K562 (cell line): ENCODE measurements at regions not wholly inside any gene's neighbourhood (a gene's known extent, or its start where the extent isn't known, plus 50 kb on each side); places are given as distances from the start of the nearest gene placed in this dataset.

Source experiments
- ATAC-seq: fragments of 200-7000 bp; cut with Tn5 transposase; 3 replicates; pipeline ENCODE4 v1.9.1; 2020; ENCODE audit warnings: moderate library complexity
- BruUV-seq: library from RNA; stranded (reverse); fragments of 400-500 nt; replicated peaks from 2 replicates; lab custom pipeline; 2021; lab: Mats Ljungman, UMichigan
- CTCF ChIA-PET: fragments of 300-600 bp; formaldehyde crosslinking; extraction: SDS; loops from one replicate; lab custom pipeline; 2021; ENCODE audit warnings: low intra/inter-chr PET ratio; lab: Yijun Ruan, JAX
- POLR2A ChIA-PET: fragments of 300-600, 350-650 bp; sonication (Branson Sonifier 250); formaldehyde crosslinking; extraction: SDS; loops from one replicate; lab custom pipeline; 2021; ENCODE audit warnings: antibody characterized with exemption, inconsistent platforms; lab: Yijun Ruan, JAX
- DNase-seq, 4 experiments: peaks; one replicate each; pipeline versions ENCODE4 v3.0.0 to v3.0.0-alpha.2; 2011 to 2018; ENCODE audit warnings: low spot score in 3 of 4, mixed read lengths in 3 of 4; ENCODE audit errors: extremely low read depth in 1 of 4
- FAIRE-seq: peaks from 2 replicates; lab custom pipeline; 2011; peaks lifted over from hg19 to GRCh38; lab: Jason Lieb, UNC
- H2AFZ ChIP-seq: 2 replicates; pipeline ENCODE4 v1.6.0; 2011; ENCODE audit warnings: low read depth, low read length, control low read depth, inconsistent platforms
- H3K27ac ChIP-seq: fragments of 200-600 bp; 3 replicates; pipeline ENCODE4 v1.8.0; 2011; ENCODE audit warnings: low read depth, mild to moderate bottlenecking, control low read depth, inconsistent platforms, low read length, moderate library complexity, mixed read lengths; ENCODE audit errors: extremely low read depth
- H3K27me3 ChIP-seq, 2 experiments: fragments of 300-600 bp in 1 of 2; 2 replicates in 1 of 2; 3 replicates in 1 of 2; pipeline versions ENCODE4 v1.6.0 to v1.8.0; 2011; ENCODE audit warnings: inconsistent platforms in 2 of 2, low read length in 2 of 2, mild to moderate bottlenecking in 1 of 2, mixed read lengths in 1 of 2, moderate library complexity in 1 of 2; ENCODE audit not compliant: control insufficient read depth in 2 of 2, insufficient read depth in 2 of 2
- H3K36me3 ChIP-seq: fragments of 300-600 bp; 3 replicates; pipeline ENCODE4 v1.8.0; 2011; ENCODE audit warnings: mild to moderate bottlenecking, low read length, inconsistent platforms; ENCODE audit not compliant: control insufficient read depth, insufficient read depth
- H3K4me1 ChIP-seq, 2 experiments: fragments of 200-600 bp in 1 of 2; replicated peaks in 1 of 2; 2 replicates in 1 of 2; 3 replicates in 1 of 2; pipeline versions ENCODE4 v1.5.1 to v1.8.0; 2011; ENCODE audit warnings: inconsistent platforms in 2 of 2, low read length in 2 of 2, mild to moderate bottlenecking in 1 of 2, mixed read lengths in 1 of 2, moderate library complexity in 1 of 2; ENCODE audit not compliant: control insufficient read depth in 2 of 2, insufficient read depth in 2 of 2
- H3K4me2 ChIP-seq: 2 replicates; pipeline ENCODE4 v1.6.1; 2011; ENCODE audit warnings: low read length, control low read depth, inconsistent platforms, mixed read lengths; ENCODE audit not compliant: insufficient read depth
- H3K4me3 ChIP-seq: fragments of 200-600 bp; sonication (generic), shearing (Covaris generic); 2 replicates; pipeline ENCODE4 v1.5.1; 2016; ENCODE audit warnings: control low read depth, inconsistent platforms
- H3K79me2 ChIP-seq: fragments of 200-600 bp; 3 replicates; pipeline ENCODE4 v1.8.0; 2011; ENCODE audit warnings: low read length, inconsistent platforms; ENCODE audit not compliant: control insufficient read depth, insufficient read depth
- H3K9ac ChIP-seq, 2 experiments: 2 replicates each; pipeline versions ENCODE4 v1.6.0 to v1.6.1; 2011; ENCODE audit warnings: low read depth in 2 of 2, low read length in 2 of 2, control low read depth in 1 of 2, inconsistent platforms in 1 of 2, mild to moderate bottlenecking in 1 of 2, mixed read lengths in 1 of 2; ENCODE audit not compliant: insufficient read depth in 1 of 2
- H3K9me1 ChIP-seq: one replicate; pipeline ENCODE4 v1.6.0; 2011; ENCODE audit warnings: inconsistent platforms, mild to moderate bottlenecking, low read length, moderate library complexity; ENCODE audit not compliant: control insufficient read depth, insufficient read depth
- H3K9me3 ChIP-seq: replicated peaks from 2 replicates; pipeline ENCODE4 v1.5.1; 2011; ENCODE audit warnings: low read depth, low read length, inconsistent platforms; ENCODE audit not compliant: control insufficient read depth, insufficient read depth
- H4K20me1 ChIP-seq: replicated peaks from 2 replicates; pipeline ENCODE4 v1.6.1; 2011; ENCODE audit warnings: low read length, inconsistent platforms, mixed read lengths; ENCODE audit not compliant: control insufficient read depth, insufficient read depth
- DNMT1 ChIP-seq: fragments of 450-650 bp; IDR thresholded peaks from 2 replicates; pipeline ENCODE4 v1.6.1; 2016; ENCODE audit warnings: antibody characterized with exemption, mild to moderate bottlenecking
- HIVEP1 ChIP-seq: fragments of 250-450 bp; sonication (Bioruptor Pico); IDR thresholded peaks from 2 replicates; pipeline ENCODE4 v1.4.0; 2020; ENCODE audit warnings: mild to moderate bottlenecking
- RFX5 ChIP-seq: IDR thresholded peaks from 2 replicates; pipeline ENCODE4 v1.6.1; 2011; ENCODE audit warnings: low read depth, mild to moderate bottlenecking, improper control_type of control experiment, low read length
- RUNX1 ChIP-seq: sonication (generic); IDR thresholded peaks from 2 replicates; pipeline ENCODE4 v1.6.1; 2016; ENCODE audit warnings: antibody characterized with exemption, low read depth
- SIN3B ChIP-seq: fragments of 450-650 bp; IDR thresholded peaks from 2 replicates; pipeline ENCODE4 v1.6.1; 2017; ENCODE audit warnings: low read depth, mild to moderate bottlenecking, moderate library complexity
- WGBS: fragments of 100-300 bp; shearing (Covaris generic); methylation state at CpG from one replicate; pipeline ENCODE4 v1.1.6; 2016; ENCODE audit warnings: low coverage, mixed read lengths; ENCODE audit not compliant: insufficient coverage; ENCODE audit errors: missing lambda C conversion rate; 5-methylcytosine and 5-hydroxymethylcytosine counted together
- in situ Hi-C: fragments of 300-500 bp; cut with MboI; formaldehyde crosslinking; loops from 4 replicates; pipeline ENCODE4 v1.15.0; 2018; ENCODE audit warnings: inconsistent platforms, mixed read lengths
- intact Hi-C: fragments of 100-400 bp; cut with micrococcal nuclease; formaldehyde crosslinking; loops from 2 replicates; pipeline ENCODE4 v1.14.2; 2022
- TF ChIP-seq, protein P1 (sequence below), 2 experiments: fragments of 450-650 bp in 1 of 2; sonication (generic) in 1 of 2; formaldehyde crosslinking in 1 of 2; IDR thresholded peaks; 2 replicates each; pipeline versions ENCODE4 v1.7.1 to v1.9.0; 2016 to 2022; ENCODE audit warnings: inconsistent platforms in 1 of 2, mild to moderate bottlenecking in 1 of 2, missing genetic modification reagents in 1 of 2

GRCh38 chr12:92385296-92385695 lies 239.7 kb upstream of the BTG1 start:
- Histone ChIP-seq H3K9ac (no peak overlapping the region), H3K27ac (no peak overlapping the region), H3K4me1 (peaks cover 0 to 2% of the 10 kb centered on the region in 2 experiments; a peak in 2 of 5 replicates), H3K27me3 (no peaks in the 10 kb centered on the region), H3K9me3 (no peaks in the 10 kb centered on the region), H4K20me1 (no peaks in the 10 kb centered on the region), H3K36me3 (no peaks in the 10 kb centered on the region), H3K79me2 (no peaks in the 10 kb centered on the region), H3K9me1 (no peaks in the 10 kb centered on the region), H2AFZ (no peak overlapping the region), H3K4me3 (no peak overlapping the region), H3K4me2 (no peak overlapping the region)
- DNase-seq: no peak
- no peak for ATAC-seq
- ChIA-PET CTCF (no interaction called here), POLR2A (no interaction called here)
- intact Hi-C loops: no loop called here
- no peak for FAIRE-seq
- BruUV-seq: no TSS peak
- TF ChIP-seq RUNX1 (no peak), DNMT1 (no peak), HIVEP1 (CRISPR knock-in tag) (no peak), SIN3B (no peak)
- WGBS: 80% methylated on average over 2 of the region's 2 CpGs
- in situ Hi-C loops: no loop called here

DNA sequence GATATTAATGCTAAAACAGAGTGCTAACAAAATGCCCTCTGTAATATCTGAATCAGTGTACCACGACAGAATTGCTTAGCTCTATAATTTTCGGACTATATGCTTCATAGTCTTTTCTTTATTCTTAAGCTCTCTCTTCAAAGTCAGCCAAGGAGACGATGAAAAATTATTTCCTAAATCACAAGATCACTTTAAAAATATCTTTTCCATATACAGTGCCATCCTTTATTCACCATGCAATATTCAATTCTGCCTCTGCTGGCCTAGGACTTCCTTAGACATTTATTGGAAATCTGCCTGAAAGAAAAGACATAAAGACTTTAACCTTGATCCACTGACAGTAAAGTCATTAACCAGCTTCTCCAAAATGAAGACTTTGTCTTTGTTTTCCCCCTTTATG lies 238.9 kb upstream of the BTG1 start:
- no peak for FAIRE-seq
- H3K27ac ChIP-seq: no peak overlapping the region
- no peak overlapping the region for H3K4me3 ChIP-seq
- no peaks in the 10 kb centered on the region for H3K36me3 ChIP-seq
- H3K27me3 ChIP-seq: no peaks in the 10 kb centered on the region
- ATAC-seq: no peak
- POLR2A ChIA-PET: no interaction called here
- no peaks in the 10 kb centered on the region for H4K20me1 ChIP-seq
- H2AFZ ChIP-seq: no peak overlapping the region
- no peak for DNase-seq
- peaks cover 3 to 6% of the 10 kb centered on the region in 2 experiments; a peak in 2 of 5 replicates for H3K4me1 ChIP-seq
- no peak overlapping the region for H3K4me2 ChIP-seq
- intact Hi-C loops: no loop called here
- BruUV-seq: no TSS peak
- in situ Hi-C loops: no loop called here
- CTCF ChIA-PET: interaction anchor here (0.6 kb wide), 1 partner anchor 26 kb away, joined by 3 read pairs; no protein-coding TSS in a partner anchor
- WGBS: 55% methylated on average over 3 of the region's 3 CpGs
- no peak overlapping the region for H3K9ac ChIP-seq
- H3K9me3 ChIP-seq: no peaks in the 10 kb centered on the region
- H3K9me1 ChIP-seq: no peaks in the 10 kb centered on the region
- H3K79me2 ChIP-seq: no peaks in the 10 kb centered on the region
- TF ChIP-seq, protein P1, sequence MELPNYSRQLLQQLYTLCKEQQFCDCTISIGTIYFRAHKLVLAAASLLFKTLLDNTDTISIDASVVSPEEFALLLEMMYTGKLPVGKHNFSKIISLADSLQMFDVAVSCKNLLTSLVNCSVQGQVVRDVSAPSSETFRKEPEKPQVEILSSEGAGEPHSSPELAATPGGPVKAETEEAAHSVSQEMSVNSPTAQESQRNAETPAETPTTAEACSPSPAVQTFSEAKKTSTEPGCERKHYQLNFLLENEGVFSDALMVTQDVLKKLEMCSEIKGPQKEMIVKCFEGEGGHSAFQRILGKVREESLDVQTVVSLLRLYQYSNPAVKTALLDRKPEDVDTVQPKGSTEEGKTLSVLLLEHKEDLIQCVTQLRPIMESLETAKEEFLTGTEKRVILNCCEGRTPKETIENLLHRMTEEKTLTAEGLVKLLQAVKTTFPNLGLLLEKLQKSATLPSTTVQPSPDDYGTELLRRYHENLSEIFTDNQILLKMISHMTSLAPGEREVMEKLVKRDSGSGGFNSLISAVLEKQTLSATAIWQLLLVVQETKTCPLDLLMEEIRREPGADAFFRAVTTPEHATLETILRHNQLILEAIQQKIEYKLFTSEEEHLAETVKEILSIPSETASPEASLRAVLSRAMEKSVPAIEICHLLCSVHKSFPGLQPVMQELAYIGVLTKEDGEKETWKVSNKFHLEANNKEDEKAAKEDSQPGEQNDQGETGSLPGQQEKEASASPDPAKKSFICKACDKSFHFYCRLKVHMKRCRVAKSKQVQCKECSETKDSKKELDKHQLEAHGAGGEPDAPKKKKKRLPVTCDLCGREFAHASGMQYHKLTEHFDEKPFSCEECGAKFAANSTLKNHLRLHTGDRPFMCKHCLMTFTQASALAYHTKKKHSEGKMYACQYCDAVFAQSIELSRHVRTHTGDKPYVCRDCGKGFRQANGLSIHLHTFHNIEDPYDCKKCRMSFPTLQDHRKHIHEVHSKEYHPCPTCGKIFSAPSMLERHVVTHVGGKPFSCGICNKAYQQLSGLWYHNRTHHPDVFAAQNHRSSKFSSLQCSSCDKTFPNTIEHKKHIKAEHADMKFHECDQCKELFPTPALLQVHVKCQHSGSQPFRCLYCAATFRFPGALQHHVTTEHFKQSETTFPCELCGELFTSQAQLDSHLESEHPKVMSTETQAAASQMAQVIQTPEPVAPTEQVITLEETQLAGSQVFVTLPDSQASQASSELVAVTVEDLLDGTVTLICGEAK (IDR thresholded peaks at IDR 0.05): no peak
- TF ChIP-seq, protein P1 (CRISPR knock-in tag; IDR thresholded peaks at IDR 0.05): no peak
- TF ChIP-seq RFX5: no peak
